Liver (tissue), 8 donors: ENCODE measurements at regions not wholly inside any gene's neighbourhood (a gene's known extent, or its start where the extent isn't known, plus 50 kb on each side); places are given as distances from the start of the nearest gene placed in this dataset.

Source experiments
- DNase-seq: peaks from one replicate; pipeline ENCODE4 v3.0.0-alpha.2; 2017; ENCODE audit warnings: low spot score
- H3K27ac ChIP-seq, 2 donors: one replicate each; pipeline ENCODE4 v1.7.0; 2013; ENCODE audit warnings: inconsistent platforms in 2 of 2, low read length in 2 of 2, control low read depth in 1 of 2, low read depth in 1 of 2, mild to moderate bottlenecking in 1 of 2
- H3K27me3 ChIP-seq, 4 donors: one replicate each; pipeline versions ENCODE4 v1.6.1 to v1.7.0; 2013; ENCODE audit warnings: low read length in 3 of 4, inconsistent platforms in 1 of 4, mild to moderate bottlenecking in 1 of 4, moderate library complexity in 1 of 4; ENCODE audit not compliant: control insufficient read depth in 4 of 4, insufficient read depth in 4 of 4
- H3K36me3 ChIP-seq, 4 donors: one replicate each; pipeline versions ENCODE4 v1.6.1 to v1.7.0; 2013; ENCODE audit warnings: low read length in 3 of 4, mild to moderate bottlenecking in 3 of 4, low read depth in 1 of 4, moderate library complexity in 1 of 4; ENCODE audit not compliant: control insufficient read depth in 4 of 4, insufficient read depth in 3 of 4
- H3K4me1 ChIP-seq, 4 donors: one replicate each; pipeline versions ENCODE4 v1.6.1 to v1.7.0; 2013; ENCODE audit warnings: low read length in 3 of 4, mild to moderate bottlenecking in 3 of 4, moderate library complexity in 1 of 4; ENCODE audit not compliant: control insufficient read depth in 4 of 4, insufficient read depth in 4 of 4
- H3K4me3 ChIP-seq, 3 donors: one replicate each; pipeline versions ENCODE4 v1.6.1 to v1.7.0; 2013; ENCODE audit warnings: low read length in 3 of 3, control low read depth in 1 of 3, low read depth in 1 of 3, mild to moderate bottlenecking in 1 of 3
- H3K9ac ChIP-seq, 2 donors: one replicate each; pipeline ENCODE4 v1.7.0; 2013; ENCODE audit warnings: low read length in 2 of 2, mild to moderate bottlenecking in 2 of 2, moderate library complexity in 2 of 2, control low read depth in 1 of 2, low read depth in 1 of 2
- H3K9me3 ChIP-seq, 4 donors: one replicate each; pipeline versions ENCODE4 v1.6.1 to v1.7.0; 2013; ENCODE audit warnings: low read length in 3 of 4; ENCODE audit not compliant: control insufficient read depth in 4 of 4
- CTCF ChIP-seq: fragments of 150-350 bp; IDR thresholded peaks from 2 replicates; pipeline ENCODE4 v1.5.1; 2017; ENCODE audit warnings: improper control_type of control experiment, low read depth, low read length; ENCODE audit not compliant: missing input control
- EGR1 ChIP-seq, 2 donors: IDR thresholded peaks; 2 replicates each; pipeline ENCODE4 v1.6.1; 2016 to 2018; ENCODE audit warnings: antibody characterized with exemption in 2 of 2, low read depth in 2 of 2
- FOXA1 ChIP-seq: IDR thresholded peaks from 2 replicates; pipeline ENCODE4 v1.6.1; 2016; ENCODE audit warnings: antibody characterized with exemption
- FOXA2 ChIP-seq: IDR thresholded peaks from 2 replicates; pipeline ENCODE4 v1.6.1; 2016; ENCODE audit warnings: antibody characterized with exemption
- GABPA ChIP-seq, 2 donors: IDR thresholded peaks in 1 of 2; conservative IDR thresholded peaks in 1 of 2; 2 replicates each; pipeline ENCODE4 v1.6.1; 2016; ENCODE audit warnings: antibody characterized with exemption in 2 of 2, mild to moderate bottlenecking in 1 of 2, moderate library complexity in 1 of 2
- HNF4A ChIP-seq, 2 donors: conservative IDR thresholded peaks; 2 replicates each; pipeline ENCODE4 v1.6.1; 2016; ENCODE audit warnings: antibody characterized with exemption in 2 of 2, mild to moderate bottlenecking in 2 of 2
- HNF4G ChIP-seq: IDR thresholded peaks from 2 replicates; pipeline ENCODE4 v1.6.1; 2016; ENCODE audit warnings: antibody characterized with exemption
- JUND ChIP-seq, 2 donors: IDR thresholded peaks; 2 replicates each; pipeline ENCODE4 v1.6.1; 2016; ENCODE audit warnings: antibody characterized with exemption in 2 of 2
- NR2F2 ChIP-seq: IDR thresholded peaks from 2 replicates; pipeline ENCODE4 v1.6.1; 2016; ENCODE audit warnings: antibody characterized with exemption
- RAD21 ChIP-seq, 2 donors: IDR thresholded peaks; 2 replicates each; pipeline ENCODE4 v1.6.1; 2016; ENCODE audit warnings: antibody characterized with exemption in 2 of 2, mild to moderate bottlenecking in 2 of 2
- RXRA ChIP-seq, 2 donors: IDR thresholded peaks; 2 replicates each; pipeline ENCODE4 v1.6.1; 2017 to 2018; ENCODE audit warnings: antibody characterized with exemption in 2 of 2, mild to moderate bottlenecking in 1 of 2
- SP1 ChIP-seq: IDR thresholded peaks from 2 replicates; pipeline ENCODE4 v1.6.1; 2018; ENCODE audit warnings: antibody characterized with exemption, mild to moderate bottlenecking
- TAF1 ChIP-seq: conservative IDR thresholded peaks from 2 replicates; pipeline ENCODE4 v1.6.1; 2016; ENCODE audit warnings: antibody characterized with exemption, mild to moderate bottlenecking
- YY1 ChIP-seq: IDR thresholded peaks from 2 replicates; pipeline ENCODE4 v1.6.1; 2016; ENCODE audit warnings: antibody characterized with exemption, mild to moderate bottlenecking
- WGBS: extraction: QIAGEN DNeasy Blood & Tissue Kit; methylation state at CpG from one replicate; pipeline ENCODE4 v1.1.7; 2013; 5-methylcytosine and 5-hydroxymethylcytosine counted together
- TF ChIP-seq, protein P1 (sequence below): IDR thresholded peaks from 2 replicates; pipeline ENCODE4 v1.6.1; 2016; ENCODE audit warnings: antibody characterized with exemption
- TF ChIP-seq, protein P2 (sequence below): IDR thresholded peaks from 2 replicates; pipeline ENCODE4 v1.6.1; 2016; ENCODE audit warnings: antibody characterized with exemption, mild to moderate bottlenecking
- TF ChIP-seq, protein P3 (sequence below): IDR thresholded peaks from 2 replicates; pipeline ENCODE4 v1.6.1; 2016; ENCODE audit warnings: antibody characterized with exemption
- TF ChIP-seq, protein P4 (sequence below): IDR thresholded peaks from 2 replicates; pipeline ENCODE4 v1.6.1; 2016; ENCODE audit warnings: antibody characterized with exemption
- donor health status: healthy.
- donor health status: healthy.
- donor health status: healthy.
- donor health status: healthy.
- donor health status: healthy.

DNA sequence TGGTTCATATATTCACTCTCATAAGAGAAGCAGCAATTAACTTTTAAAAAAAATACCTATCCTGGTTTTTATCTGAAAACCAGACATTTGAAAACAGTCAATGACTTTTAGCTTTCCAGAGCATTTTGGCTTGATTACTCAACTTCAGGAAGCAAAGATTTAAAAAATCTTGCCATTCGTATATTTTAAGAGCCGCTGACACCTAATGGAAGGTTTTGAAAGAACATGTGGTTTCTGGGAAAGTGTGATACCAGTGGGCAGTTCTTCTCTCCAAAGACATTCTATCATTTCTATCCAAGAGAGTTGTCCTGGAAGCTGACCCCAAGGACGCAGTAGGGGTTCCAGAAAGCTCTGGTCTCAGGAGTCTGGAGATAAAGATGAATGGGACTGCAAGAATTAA, 234.7 kb downstream of the TTC32 start:
- no peak overlapping the region for H3K4me3 ChIP-seq
- H3K4me1 ChIP-seq = no peaks in the 10 kb centered on the region
- H3K9ac ChIP-seq = no peak overlapping the region
- H3K27ac ChIP-seq = no peak overlapping the region
- H3K36me3 ChIP-seq = peaks cover 0 to 2% (median 0%) of the 10 kb centered on the region in 4 donors
- no peak for DNase-seq
- no peaks in the 10 kb centered on the region for H3K27me3 ChIP-seq
- TF ChIP-seq, protein P1, sequence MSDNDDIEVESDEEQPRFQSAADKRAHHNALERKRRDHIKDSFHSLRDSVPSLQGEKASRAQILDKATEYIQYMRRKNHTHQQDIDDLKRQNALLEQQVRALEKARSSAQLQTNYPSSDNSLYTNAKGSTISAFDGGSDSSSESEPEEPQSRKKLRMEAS = no peak
- TF ChIP-seq GABPA (IDR thresholded peaks at IDR 0.05 in 1 of 2, conservative IDR thresholded peaks at IDR 0.05 in 1 of 2) = no peak
- TF ChIP-seq YY1 = no peak
- no peak for TF ChIP-seq JUND (IDR thresholded peaks at IDR 0.05)
- TF ChIP-seq SP1 = no peak
- TF ChIP-seq TAF1 = no peak
- peak; percentile 16 for TF ChIP-seq CTCF
- TF ChIP-seq RAD21 (IDR thresholded peaks at IDR 0.05) = peak; percentile 56 to 64
- no peak for TF ChIP-seq HNF4G
- no peak for TF ChIP-seq FOXA2
- TF ChIP-seq RXRA (IDR thresholded peaks at IDR 0.05) = no peak
- TF ChIP-seq, protein P2, sequence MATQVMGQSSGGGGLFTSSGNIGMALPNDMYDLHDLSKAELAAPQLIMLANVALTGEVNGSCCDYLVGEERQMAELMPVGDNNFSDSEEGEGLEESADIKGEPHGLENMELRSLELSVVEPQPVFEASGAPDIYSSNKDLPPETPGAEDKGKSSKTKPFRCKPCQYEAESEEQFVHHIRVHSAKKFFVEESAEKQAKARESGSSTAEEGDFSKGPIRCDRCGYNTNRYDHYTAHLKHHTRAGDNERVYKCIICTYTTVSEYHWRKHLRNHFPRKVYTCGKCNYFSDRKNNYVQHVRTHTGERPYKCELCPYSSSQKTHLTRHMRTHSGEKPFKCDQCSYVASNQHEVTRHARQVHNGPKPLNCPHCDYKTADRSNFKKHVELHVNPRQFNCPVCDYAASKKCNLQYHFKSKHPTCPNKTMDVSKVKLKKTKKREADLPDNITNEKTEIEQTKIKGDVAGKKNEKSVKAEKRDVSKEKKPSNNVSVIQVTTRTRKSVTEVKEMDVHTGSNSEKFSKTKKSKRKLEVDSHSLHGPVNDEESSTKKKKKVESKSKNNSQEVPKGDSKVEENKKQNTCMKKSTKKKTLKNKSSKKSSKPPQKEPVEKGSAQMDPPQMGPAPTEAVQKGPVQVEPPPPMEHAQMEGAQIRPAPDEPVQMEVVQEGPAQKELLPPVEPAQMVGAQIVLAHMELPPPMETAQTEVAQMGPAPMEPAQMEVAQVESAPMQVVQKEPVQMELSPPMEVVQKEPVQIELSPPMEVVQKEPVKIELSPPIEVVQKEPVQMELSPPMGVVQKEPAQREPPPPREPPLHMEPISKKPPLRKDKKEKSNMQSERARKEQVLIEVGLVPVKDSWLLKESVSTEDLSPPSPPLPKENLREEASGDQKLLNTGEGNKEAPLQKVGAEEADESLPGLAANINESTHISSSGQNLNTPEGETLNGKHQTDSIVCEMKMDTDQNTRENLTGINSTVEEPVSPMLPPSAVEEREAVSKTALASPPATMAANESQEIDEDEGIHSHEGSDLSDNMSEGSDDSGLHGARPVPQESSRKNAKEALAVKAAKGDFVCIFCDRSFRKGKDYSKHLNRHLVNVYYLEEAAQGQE = no peak
- TF ChIP-seq, protein P3, sequence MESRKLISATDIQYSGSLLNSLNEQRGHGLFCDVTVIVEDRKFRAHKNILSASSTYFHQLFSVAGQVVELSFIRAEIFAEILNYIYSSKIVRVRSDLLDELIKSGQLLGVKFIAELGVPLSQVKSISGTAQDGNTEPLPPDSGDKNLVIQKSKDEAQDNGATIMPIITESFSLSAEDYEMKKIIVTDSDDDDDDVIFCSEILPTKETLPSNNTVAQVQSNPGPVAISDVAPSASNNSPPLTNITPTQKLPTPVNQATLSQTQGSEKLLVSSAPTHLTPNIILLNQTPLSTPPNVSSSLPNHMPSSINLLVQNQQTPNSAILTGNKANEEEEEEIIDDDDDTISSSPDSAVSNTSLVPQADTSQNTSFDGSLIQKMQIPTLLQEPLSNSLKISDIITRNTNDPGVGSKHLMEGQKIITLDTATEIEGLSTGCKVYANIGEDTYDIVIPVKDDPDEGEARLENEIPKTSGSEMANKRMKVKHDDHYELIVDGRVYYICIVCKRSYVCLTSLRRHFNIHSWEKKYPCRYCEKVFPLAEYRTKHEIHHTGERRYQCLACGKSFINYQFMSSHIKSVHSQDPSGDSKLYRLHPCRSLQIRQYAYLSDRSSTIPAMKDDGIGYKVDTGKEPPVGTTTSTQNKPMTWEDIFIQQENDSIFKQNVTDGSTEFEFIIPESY = no peak
- TF ChIP-seq, protein P4, sequence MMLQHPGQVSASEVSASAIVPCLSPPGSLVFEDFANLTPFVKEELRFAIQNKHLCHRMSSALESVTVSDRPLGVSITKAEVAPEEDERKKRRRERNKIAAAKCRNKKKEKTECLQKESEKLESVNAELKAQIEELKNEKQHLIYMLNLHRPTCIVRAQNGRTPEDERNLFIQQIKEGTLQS = no peak
- no peak for TF ChIP-seq FOXA1
- no peak for TF ChIP-seq HNF4A (conservative IDR thresholded peaks at IDR 0.05)
- TF ChIP-seq EGR1 (IDR thresholded peaks at IDR 0.05; ENCODE audit: low read depth in 2 of 2) = no peak
- no peak for TF ChIP-seq NR2F2
- no peaks in the 10 kb centered on the region for H3K9me3 ChIP-seq
- WGBS = 61% methylated on average over 3 of the region's 3 CpGs

GRCh38 chr2:19664646-19665045, 237.1 kb downstream of the TTC32 start:
- no peaks in the 10 kb centered on the region for H3K27me3 ChIP-seq
- H3K36me3 ChIP-seq = no peaks in the 10 kb centered on the region
- H3K4me3 ChIP-seq = no peak overlapping the region
- H3K9ac ChIP-seq = no peak overlapping the region
- no peak for TF ChIP-seq JUND (IDR thresholded peaks at IDR 0.05)
- TF ChIP-seq RAD21 (IDR thresholded peaks at IDR 0.05) = no peak
- no peak for TF ChIP-seq HNF4A (conservative IDR thresholded peaks at IDR 0.05)
- H3K27ac ChIP-seq = no peak overlapping the region
- no peaks in the 10 kb centered on the region for H3K9me3 ChIP-seq
- no peaks in the 10 kb centered on the region for H3K4me1 ChIP-seq
- 81% methylated on average over 4 of the region's 4 CpGs for WGBS
- DNase-seq = no peak
